ENCODE measurements at regions not wholly inside any gene's neighbourhood (a gene's known extent, or its start where the extent isn't known, plus 50 kb on each side); places are given as distances from the start of the nearest gene placed in this dataset.

DNA sequence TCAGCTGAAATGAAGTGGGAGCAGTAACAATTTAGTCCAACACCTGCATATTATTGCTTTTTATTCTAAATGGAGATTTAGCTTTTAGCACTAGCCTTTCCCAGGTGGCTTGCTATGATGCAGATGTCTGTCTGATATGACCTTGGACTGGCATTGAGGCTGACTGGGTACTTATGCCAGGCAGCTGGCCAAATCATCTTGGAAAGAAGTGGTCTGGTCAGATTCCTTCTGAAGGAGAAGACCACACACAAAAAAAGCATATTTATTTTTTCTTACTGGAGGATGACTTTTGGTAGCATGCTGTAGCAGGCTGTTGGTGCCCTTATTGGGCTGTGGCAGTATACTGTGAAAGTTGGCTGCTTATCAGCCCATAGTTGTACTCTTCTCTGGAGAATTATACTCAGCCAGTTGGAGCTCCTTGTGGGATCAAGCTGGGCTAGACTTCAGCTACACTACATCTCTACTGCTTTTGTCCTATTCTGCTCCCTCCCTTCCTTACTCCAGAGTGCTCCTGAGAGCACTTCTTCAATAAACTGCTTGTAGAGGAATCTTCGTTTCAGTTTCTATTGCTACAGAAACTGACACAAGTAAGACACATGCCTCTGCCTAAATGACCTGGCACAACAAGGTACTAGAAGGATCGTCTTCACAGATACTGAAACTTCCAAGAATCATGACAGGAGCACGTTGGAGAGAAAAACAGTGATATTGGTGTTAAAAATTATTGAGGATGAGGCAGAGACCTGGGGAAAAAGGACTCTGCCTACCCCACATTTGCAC, 196.8 kb upstream of the RPS6KA3 start:
- DNase-seq, result no peak

GRCh38 chrX:20461576-20461975, 194.9 kb upstream of the RPS6KA3 start:
- DNase-seq, result no peak

DNA sequence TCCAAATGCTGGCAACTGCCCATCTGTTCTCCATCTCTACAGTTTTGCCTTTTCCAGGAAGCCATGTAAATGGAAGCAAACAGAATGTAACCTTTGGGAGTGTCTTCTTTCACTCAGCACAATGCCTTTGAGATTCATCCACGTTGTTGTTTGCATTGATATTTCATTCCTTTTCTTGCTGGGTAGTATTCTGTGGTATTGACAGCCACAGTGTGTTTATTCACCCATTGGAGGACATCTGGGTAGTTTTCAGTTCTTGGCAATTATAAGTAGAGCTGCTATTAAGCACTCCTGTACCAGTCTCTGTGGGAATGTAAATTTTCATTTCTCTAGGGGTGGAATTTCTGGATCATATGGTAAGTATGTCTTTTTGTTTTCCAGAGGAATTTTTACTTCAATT, 194.3 kb upstream of the RPS6KA3 start:
- no peak for DNase-seq

GRCh38 chrX:20459410-20460350, 193.0 kb upstream of the RPS6KA3 start:
- no peak for DNase-seq

DNA sequence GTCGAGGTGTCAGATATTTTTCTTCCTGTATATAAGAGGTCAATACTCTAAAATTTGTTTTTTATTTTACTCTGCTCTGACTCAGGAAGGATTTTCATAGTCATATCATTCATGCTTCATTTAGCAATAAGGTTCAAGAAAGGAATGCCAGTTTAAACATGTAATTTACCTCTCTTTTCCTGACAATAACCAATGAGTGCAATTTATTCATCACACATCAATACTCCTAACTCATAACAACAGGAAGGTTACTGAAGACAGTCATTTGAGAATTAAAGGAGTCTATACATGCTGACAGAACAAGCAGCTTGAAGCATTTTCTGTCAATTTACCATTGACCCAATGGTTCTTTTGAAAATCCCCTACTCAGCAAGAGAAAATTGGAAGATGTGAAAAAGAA, 190.3 kb upstream of the RPS6KA3 start:
- no peak for DNase-seq

DNA sequence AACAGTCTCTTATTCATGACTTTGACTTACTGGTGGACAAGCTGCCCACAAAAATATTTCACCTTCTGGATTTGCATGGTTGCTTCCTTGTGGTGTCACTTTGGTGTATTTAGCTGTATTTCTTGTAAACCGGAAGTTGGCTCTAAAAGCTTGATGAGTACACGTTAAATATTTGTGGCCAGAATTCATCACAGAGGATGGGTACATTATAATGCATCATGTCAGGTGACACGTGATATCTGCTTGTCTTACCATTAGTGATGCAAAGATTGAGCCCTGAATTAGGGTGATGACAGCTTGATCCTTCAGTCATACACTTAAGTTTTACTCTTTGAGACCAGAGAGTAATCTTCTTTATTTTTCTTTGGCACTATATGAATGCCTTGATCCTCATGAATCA, 188.3 kb upstream of the RPS6KA3 start:
- no peak for DNase-seq

- no peak for DNase-seq
Observed at GRCh38 chrX:20454117-20454516, 187.4 kb upstream of the RPS6KA3 start.

DNA sequence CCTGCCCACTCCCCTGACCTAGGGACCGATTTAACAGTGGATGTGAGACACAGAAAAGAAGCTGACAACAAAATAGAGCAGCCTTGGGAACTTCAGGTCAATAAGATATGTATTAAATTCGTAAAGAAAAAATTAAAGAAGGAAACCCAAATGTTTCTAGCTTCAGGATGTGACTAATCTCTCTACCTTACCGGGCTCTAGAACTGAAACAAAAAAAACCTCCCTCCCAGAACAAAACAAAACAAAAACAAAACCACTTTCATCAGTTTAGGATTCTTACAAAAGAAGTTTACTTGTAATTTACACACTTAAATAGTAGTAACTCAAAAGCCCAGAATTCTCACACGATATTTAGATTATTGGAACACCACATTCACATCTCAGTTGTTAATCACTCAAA, 185.8 kb upstream of the RPS6KA3 start:
- no peak for DNase-seq

DNA sequence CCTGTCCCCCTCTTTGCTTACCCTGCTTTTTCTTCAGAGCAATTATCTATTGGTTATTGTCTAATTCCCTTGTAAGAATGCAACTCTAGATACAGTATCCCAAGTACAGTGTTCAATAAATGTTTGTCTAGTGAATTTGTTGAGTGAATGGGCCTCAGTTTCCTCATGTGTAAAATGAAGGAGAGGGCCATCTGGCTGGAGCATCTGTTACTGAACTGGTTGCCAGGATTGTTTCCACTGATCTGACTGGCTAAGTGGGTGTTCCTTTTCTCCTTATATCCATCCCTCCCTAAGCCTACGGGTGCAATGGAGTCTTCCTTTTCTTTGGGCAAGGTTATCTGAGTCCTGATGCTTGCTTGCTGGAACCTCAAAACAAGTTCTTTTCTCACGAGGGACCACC, 185.2 kb upstream of the RPS6KA3 start:
- no peak for DNase-seq

- DNase-seq, result no peak
Observed at GRCh38 chrX:20445109-20445508, 178.4 kb upstream of the RPS6KA3 start.

GRCh38 chrX:20442597-20442996, 175.9 kb upstream of the RPS6KA3 start:
- DNase-seq, result peak; percentile 79

- DNase-seq, result no peak
Observed at GRCh38 chrX:20441123-20441522, 174.4 kb upstream of the RPS6KA3 start.

DNA sequence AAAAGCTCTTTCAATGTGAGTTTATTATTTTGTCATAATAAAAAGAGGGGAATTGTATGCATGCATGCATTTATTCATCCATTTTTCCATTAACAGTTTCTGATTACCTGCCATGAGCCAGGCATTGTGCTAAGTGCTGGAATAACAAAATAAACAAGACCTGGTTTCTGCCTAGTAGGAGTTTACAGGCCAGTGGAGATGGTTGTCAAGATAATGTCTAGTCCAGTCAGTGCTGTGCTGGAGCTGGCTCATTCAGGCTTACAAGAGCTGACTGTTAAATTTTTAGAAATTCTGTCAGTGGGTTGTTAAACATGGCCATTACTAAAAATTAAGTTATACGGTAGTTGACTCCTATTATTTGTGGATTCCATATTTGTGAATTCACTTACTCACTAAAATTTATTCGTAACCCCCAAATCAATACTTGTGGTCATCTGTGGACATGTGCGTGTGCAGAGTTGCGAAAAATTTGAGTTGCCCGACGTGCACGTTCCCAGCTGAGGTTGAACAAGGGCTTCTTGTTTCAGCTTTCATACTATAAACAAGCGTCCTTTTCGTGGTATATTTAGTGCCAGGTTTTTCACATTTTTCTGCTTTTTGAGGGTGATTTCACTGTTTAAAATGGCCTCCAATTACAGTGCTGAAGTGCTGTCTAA, 172.3 kb upstream of the RPS6KA3 start:
- peak; percentile 57 for DNase-seq

- DNase-seq, result no peak
Observed at GRCh38 chrX:20437683-20438082, 171.0 kb upstream of the RPS6KA3 start.

DNA sequence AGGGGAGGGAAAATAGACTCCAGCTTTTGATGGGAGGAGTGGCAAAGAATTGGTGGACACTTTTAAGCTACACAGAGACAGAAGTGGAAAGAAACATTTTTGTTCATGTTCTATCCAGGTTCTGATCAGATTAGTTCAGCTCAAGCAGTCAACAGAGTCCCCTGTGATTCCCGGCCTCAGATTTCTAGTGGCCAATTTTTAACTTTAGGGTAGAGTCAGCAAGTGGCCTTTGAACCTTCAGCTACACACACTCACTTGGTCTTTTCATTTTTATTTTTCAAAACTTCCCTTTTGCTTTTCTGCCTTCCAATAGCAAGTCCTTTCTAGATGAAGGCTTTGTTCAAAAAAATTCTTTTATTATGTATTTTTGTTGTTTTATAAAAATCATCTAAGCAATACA, 169.2 kb upstream of the RPS6KA3 start:
- no peak for DNase-seq

GRCh38 chrX:20434986-20435385, 168.3 kb upstream of the RPS6KA3 start:
- no peak for DNase-seq

GRCh38 chrX:20433388-20433775, 166.7 kb upstream of the RPS6KA3 start:
- no peak for DNase-seq

DNA sequence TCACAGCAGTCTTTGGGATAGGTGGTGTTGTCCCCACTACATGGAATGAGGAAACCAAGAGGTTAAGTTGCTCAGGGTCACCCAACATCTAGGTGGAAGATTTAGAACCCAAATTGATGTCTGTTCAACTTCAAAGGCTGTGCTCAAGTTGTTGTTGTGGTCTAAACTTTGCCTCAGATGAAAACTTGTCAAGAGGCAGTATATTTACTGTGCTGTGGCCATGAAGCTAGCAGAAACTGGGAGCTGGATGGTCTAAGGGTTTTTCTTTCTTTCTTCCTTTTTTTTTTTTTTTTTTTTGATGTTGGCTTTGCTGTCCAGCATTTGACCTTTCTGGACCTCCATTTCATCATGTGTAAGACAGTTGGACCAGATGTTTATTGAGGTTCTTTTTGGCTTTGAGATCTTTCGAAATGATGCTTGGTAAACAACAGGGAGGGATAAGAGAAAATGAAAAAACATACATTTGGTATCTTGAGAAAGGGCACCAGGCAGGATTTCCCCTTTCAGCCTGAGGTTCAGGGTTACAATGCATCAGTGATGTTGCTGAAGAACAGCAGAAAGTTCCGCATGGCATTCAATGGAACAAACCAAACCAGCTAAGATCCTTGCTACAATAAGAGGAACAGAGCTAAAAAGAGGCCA, 166.2 kb upstream of the RPS6KA3 start:
- DNase-seq, result no peak

DNA sequence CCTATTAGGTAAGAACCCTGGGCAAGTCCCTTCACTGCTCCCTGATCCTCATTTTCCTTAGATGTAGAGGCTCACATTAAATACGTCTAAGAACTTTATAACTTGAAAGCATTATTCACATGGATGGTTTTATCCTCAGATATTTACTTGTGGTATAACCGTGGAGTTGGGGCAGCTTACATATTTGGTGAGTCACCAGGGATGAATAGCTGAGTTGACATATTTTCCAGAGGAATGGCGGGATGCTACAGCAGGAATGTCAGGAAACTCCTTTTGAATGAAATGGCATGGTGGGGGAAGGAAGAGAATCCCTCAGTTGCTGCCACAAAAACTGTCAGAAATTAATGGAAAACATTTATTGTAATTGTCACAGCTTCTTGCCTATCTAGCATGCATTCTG, 165.3 kb upstream of the RPS6KA3 start:
- no peak for DNase-seq

GRCh38 chrX:20431486-20431885, 164.8 kb upstream of the RPS6KA3 start:
- DNase-seq, result no peak

- no peak for DNase-seq
Observed at GRCh38 chrX:20427173-20427770, 160.6 kb upstream of the RPS6KA3 start.

GRCh38 chrX:20421697-20422096, 155.0 kb upstream of the RPS6KA3 start:
- DNase-seq, result no peak

GRCh38 chrX:20421275-20421674, 154.6 kb upstream of the RPS6KA3 start:
- no peak for DNase-seq
